Esophagus muscularis mucosa (tissue), 4 donors: ENCODE measurements at regions not wholly inside any gene's neighbourhood (a gene's known extent, or its start where the extent isn't known, plus 50 kb on each side); places are given as distances from the start of the nearest gene placed in this dataset.
"Not testable (repeated sequence)": the region's sequence is repeated elsewhere in the genome, so short reads cannot be mapped to it uniquely, and the experiment has no call there.

Source experiments
- DNase-seq: peaks from one replicate; pipeline ENCODE4 v3.0.0-alpha.2; 2017; ENCODE audit errors: extremely low spot score
- H3K27ac ChIP-seq, 4 donors: fragments of 200-600 bp; sonication (generic); replicated peaks in 1 of 4; 1 replicate in 3 of 4; 2 replicates in 1 of 4; pipeline ENCODE4 v1.5.1; 2016 to 2019; ENCODE audit warnings: mild to moderate bottlenecking in 1 of 4
- H3K27me3 ChIP-seq, 4 donors: fragments of 200-600 bp; sonication (generic); one replicate each; pipeline versions ENCODE4 v1.5.1 to v1.6.0; 2016 to 2019
- H3K36me3 ChIP-seq, 4 donors: fragments of 200-600 bp; sonication (generic); one replicate each; pipeline ENCODE4 v1.5.1; 2016 to 2019
- H3K4me1 ChIP-seq, 4 donors: fragments of 200-600 bp; sonication (generic); one replicate each; pipeline ENCODE4 v1.5.1; 2016 to 2019
- H3K4me3 ChIP-seq, 4 donors: fragments of 200-600 bp; sonication (generic); 1 replicate in 2 of 4; 2 replicates in 2 of 4; pipeline ENCODE4 v1.5.1; 2016 to 2019; ENCODE audit warnings: mild to moderate bottlenecking in 4 of 4, moderate library complexity in 1 of 4
- H3K9me3 ChIP-seq, 4 donors: fragments of 200-600 bp; sonication (generic); 1 replicate in 3 of 4; 2 replicates in 1 of 4; pipeline ENCODE4 v1.5.1; 2016 to 2019
- CTCF ChIP-seq, 3 experiments: fragments of 200-600 bp in 2 of 3; fragments of 450-650 bp in 1 of 3; sonication (generic) in 2 of 3; IDR thresholded peaks; one replicate each; pipeline ENCODE4 v1.5.1; 2017 to 2019; ENCODE audit warnings: antibody characterized with exemption in 3 of 3, mild to moderate bottlenecking in 2 of 3, moderate library complexity in 1 of 3
- EP300 ChIP-seq: sonication (generic); formaldehyde crosslinking; IDR thresholded peaks from one replicate; pipeline ENCODE4 v1.6.1; 2017; ENCODE audit warnings: antibody characterized with exemption
- POLR2A ChIP-seq: fragments of 450-650 bp; IDR thresholded peaks from one replicate; pipeline ENCODE4 v1.6.1; 2017; ENCODE audit warnings: antibody characterized with exemption, moderate library complexity, mild to moderate bottlenecking, low read depth
- POLR2AphosphoS5 ChIP-seq, 2 donors: sonication (generic); formaldehyde crosslinking; IDR thresholded peaks; one replicate each; pipeline ENCODE4 v1.6.1; 2017; ENCODE audit warnings: antibody characterized with exemption in 2 of 2
- WGBS: methylation state at CpG from one replicate; pipeline ENCODE4 v1.1.5; 2018; 5-methylcytosine and 5-hydroxymethylcytosine counted together
- intact Hi-C: fragments of 100-400 bp; cut with DNase I; formaldehyde crosslinking; loops from one replicate; pipeline ENCODE4 v1.15.1; 2023

- intact Hi-C loops = no loop called here
- no peak overlapping the region for H3K4me3 ChIP-seq
- no peaks in the 10 kb centered on the region for H3K4me1 ChIP-seq
- H3K27me3 ChIP-seq = no peaks in the 10 kb centered on the region
- no peaks in the 10 kb centered on the region for H3K9me3 ChIP-seq
- H3K27ac ChIP-seq = no peak overlapping the region
- no peak for TF ChIP-seq POLR2A
- TF ChIP-seq EP300 = no peak
- TF ChIP-seq CTCF (IDR thresholded peaks at IDR 0.05) = no peak
- TF ChIP-seq POLR2AphosphoS5 (IDR thresholded peaks at IDR 0.05) = no peak
- 85% methylated on average over 7 of the region's 7 CpGs for WGBS
- H3K36me3 ChIP-seq = no peaks in the 10 kb centered on the region
- DNase-seq = no peak
Observed at GRCh38 chr2:147420517-147420916, 424.3 kb upstream of the ACVR2A start.

- no peak overlapping the region for H3K27ac ChIP-seq
- H3K36me3 ChIP-seq = no peaks in the 10 kb centered on the region
- H3K9me3 ChIP-seq = peaks cover 0 to 4% (median 0%) of the 10 kb centered on the region in 4 donors
- H3K4me3 ChIP-seq = no peak overlapping the region
- TF ChIP-seq POLR2A = no peak
- TF ChIP-seq EP300 = no peak
- no peak for TF ChIP-seq CTCF (IDR thresholded peaks at IDR 0.05)
- no peak for TF ChIP-seq POLR2AphosphoS5 (IDR thresholded peaks at IDR 0.05)
- H3K4me1 ChIP-seq = no peaks in the 10 kb centered on the region
- intact Hi-C loops = no loop called here
- WGBS = 81% methylated on average over 4 of the region's 4 CpGs
- no peaks in the 10 kb centered on the region for H3K27me3 ChIP-seq
- DNase-seq = no peak
Observed at GRCh38 chr2:147416099-147416498, 428.7 kb upstream of the ACVR2A start.

GRCh38 chr2:147414656-147415055, 430.2 kb upstream of the ACVR2A start:
- H3K9me3 ChIP-seq, H3K27me3 ChIP-seq, DNase-seq, H3K4me1 ChIP-seq, H3K36me3 ChIP-seq, intact Hi-C loops, H3K4me3 ChIP-seq, H3K27ac ChIP-seq: not testable (repeated sequence)
- 65% methylated on average over 1 of the region's 1 CpG for WGBS

- no peak overlapping the region for H3K4me3 ChIP-seq
- 77% methylated on average over 2 of the region's 2 CpGs for WGBS
- no peak overlapping the region for H3K27ac ChIP-seq
- peaks cover 0 to 4% (median 0%) of the 10 kb centered on the region in 4 donors for H3K9me3 ChIP-seq
- TF ChIP-seq POLR2AphosphoS5 (IDR thresholded peaks at IDR 0.05) = no peak
- no peak for TF ChIP-seq CTCF (IDR thresholded peaks at IDR 0.05)
- TF ChIP-seq POLR2A = no peak
- no peak for TF ChIP-seq EP300
- intact Hi-C loops = no loop called here
- H3K27me3 ChIP-seq = no peaks in the 10 kb centered on the region
- no peak for DNase-seq
- no peaks in the 10 kb centered on the region for H3K36me3 ChIP-seq
- H3K4me1 ChIP-seq = no peaks in the 10 kb centered on the region
Observed at GRCh38 chr2:147408357-147408756, 436.5 kb upstream of the ACVR2A start.

- H3K27ac ChIP-seq = no peak overlapping the region
- intact Hi-C loops = no loop called here
- TF ChIP-seq POLR2AphosphoS5 (IDR thresholded peaks at IDR 0.05) = no peak
- no peak for TF ChIP-seq EP300
- TF ChIP-seq POLR2A = no peak
- no peak for TF ChIP-seq CTCF (IDR thresholded peaks at IDR 0.05)
- 14% methylated on average over 1 of the region's 1 CpG for WGBS
- H3K4me3 ChIP-seq = no peak overlapping the region
- no peaks in the 10 kb centered on the region for H3K36me3 ChIP-seq
- no peak for DNase-seq
- H3K27me3 ChIP-seq = no peaks in the 10 kb centered on the region
- no peaks in the 10 kb centered on the region for H3K4me1 ChIP-seq
- H3K9me3 ChIP-seq = no peaks in the 10 kb centered on the region
Observed at GRCh38 chr2:147405651-147406050, 439.2 kb upstream of the ACVR2A start.
